ENCODE measurements at regions not wholly inside any gene's neighbourhood (a gene's known extent, or its start where the extent isn't known, plus 50 kb on each side); places are given as distances from the start of the nearest gene placed in this dataset.

- Mint-ChIP-seq H3K4me3 (no peak overlapping the region), H3K27ac (no peak overlapping the region), H3K4me1 (peaks cover 13 to 14% of the 10 kb centered on the region in 2 experiments), H3K36me3 (ENCODE audit: insufficient read depth in 1 of 3, low read depth in 3 of 3) (no peaks in the 10 kb centered on the region), H3K9me3 (peaks cover 0 to 2% of the 10 kb centered on the region in 2 experiments; a peak in 2 of 5 replicates), H3K27me3 (ENCODE audit: low read depth) (no peaks in the 10 kb centered on the region; the same call in 1 of the 2 replicates)
- Histone ChIP-seq H3K56ac (ENCODE audit: insufficient read length, low read depth, low read length) (no peak overlapping the region), H2BK5ac (ENCODE audit: insufficient read length, low read length) (no peak overlapping the region), H3K79me1 (ENCODE audit: insufficient read depth, low read depth, low read length, poor library complexity, severe bottlenecking) (no peaks in the 10 kb centered on the region), H3K14ac (ENCODE audit: insufficient read depth, low read length) (no peak overlapping the region), H2BK12ac (ENCODE audit: insufficient read length, low read depth, low read length) (no peak overlapping the region), H4K20me1 (ENCODE audit: control insufficient read depth, insufficient read depth, insufficient read length) (no peaks in the 10 kb centered on the region), H3K9ac (ENCODE audit: extremely low read depth, insufficient read length, low read length) (no peak overlapping the region), H2BK15ac (ENCODE audit: low read depth, low read length) (no peak overlapping the region), H3K4me1 (ENCODE audit: insufficient read depth, low read length) (peaks cover 4% of the 10 kb centered on the region; the same call in 1 of the 2 replicates), H2BK20ac (ENCODE audit: low read depth, low read length, poor library complexity, severe bottlenecking) (no peak overlapping the region), H3K23me2 (ENCODE audit: insufficient read length, low read depth, low read length, poor library complexity, severe bottlenecking) (no peaks in the 10 kb centered on the region), H2AK5ac (ENCODE audit: insufficient read length, low read length) (no peak overlapping the region), H4K8ac (replicated peaks; ENCODE audit: insufficient read length, low read depth, low read length) (no peak overlapping the region), H3K4ac (ENCODE audit: low read depth, low read length) (no peak overlapping the region), H3K9me3 (ENCODE audit: control insufficient read depth, low read depth, low read length) (no peaks in the 10 kb centered on the region), H3K27ac (ENCODE audit: insufficient read length, low read depth, low read length) (no peak overlapping the region), H3K79me2 (ENCODE audit: insufficient read depth, low read length) (no peaks in the 10 kb centered on the region), H3K23ac (ENCODE audit: insufficient read length, low read depth, low read length) (no peak overlapping the region), H3K4me2 (ENCODE audit: insufficient read depth, insufficient read length, low read length) (no peak overlapping the region), H4K5ac (ENCODE audit: insufficient read length, low read depth, low read length) (no peak overlapping the region), H4K91ac (ENCODE audit: insufficient read length, low read depth, low read length) (no peak overlapping the region), H2BK120ac (ENCODE audit: low read depth, low read length, poor library complexity, severe bottlenecking) (no peak overlapping the region), H3K18ac (ENCODE audit: insufficient read length, low read depth, low read length) (no peak overlapping the region), H3K27me3 (ENCODE audit: insufficient read depth, low read length) (no peaks in the 10 kb centered on the region), H3T11ph (ENCODE audit: low read length) (no peak overlapping the region), H2AFZ (ENCODE audit: low read length) (no peak overlapping the region)
- WGBS (ENCODE audit: extremely low coverage, insufficient read length, low lambda C conversion rate): no CpG with 5 or more reads among the region's 3 CpGs
- DNase-seq: no peak
- TF ChIP-seq CTCF (conservative IDR thresholded peaks at IDR 0.05): no peak
Observed at GRCh38 chr12:127797918-127798317, 469.1 kb upstream of the TMEM132C start.

All from H9 (cell line).